ENCODE measurements at regions not wholly inside any gene's neighbourhood (a gene's known extent, or its start where the extent isn't known, plus 50 kb on each side); places are given as distances from the start of the nearest gene placed in this dataset.

- TF ChIP-seq CTCF (IDR thresholded peaks at IDR 0.05; ENCODE audit: poor library complexity) (no peak), EZH2phosphoT487 (IDR thresholded peaks at IDR 0.05; ENCODE audit: low read depth, severe bottlenecking, unreplicated experiment) (no peak), EZH2 (IDR thresholded peaks at IDR 0.05; ENCODE audit: borderline replicate concordance) (no peak)
Observed at GRCh38 chr1:14135070-14135469, 435.1 kb downstream of the PRDM2 start.

Data from hepatocyte (in vitro differentiated cells).